ENCODE measurements at regions not wholly inside any gene's neighbourhood (a gene's known extent, or its start where the extent isn't known, plus 50 kb on each side); places are given as distances from the start of the nearest gene placed in this dataset.

- DNase-seq: no peak
Observed at GRCh38 chr6:94367316-94367715, 948.0 kb upstream of the EPHA7 start.

- no peak for DNase-seq
Observed at GRCh38 chr6:94362061-94362864, 942.9 kb upstream of the EPHA7 start.

- no peak for DNase-seq
Observed at GRCh38 chr6:94361304-94362060, 942.1 kb upstream of the EPHA7 start.

GRCh38 chr6:94357381-94357980 lies 938.1 kb upstream of the EPHA7 start:
- no peak for DNase-seq

DNA sequence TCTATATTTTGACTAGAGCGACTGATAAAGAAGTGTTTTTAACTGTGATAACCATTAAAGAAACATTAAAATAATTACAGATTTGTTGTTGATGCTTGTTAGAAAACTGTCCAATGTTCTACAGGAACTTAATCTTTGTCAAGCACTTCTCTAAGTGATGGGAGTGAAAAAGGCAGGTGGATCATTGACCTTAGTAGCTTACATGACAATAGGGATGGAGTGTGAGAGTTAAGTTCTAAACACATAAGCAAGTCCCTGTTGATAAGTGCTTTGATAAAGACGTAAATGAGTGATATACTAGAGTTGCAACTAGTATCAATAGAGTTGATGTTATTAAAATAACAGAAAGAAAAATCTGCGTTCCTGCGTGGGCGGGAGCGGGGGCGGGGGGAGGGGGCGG lies 931.5 kb upstream of the EPHA7 start:
- DNase-seq: no peak

GRCh38 chr6:94349227-94349626 lies 929.9 kb upstream of the EPHA7 start:
- peak; percentile 15 for DNase-seq

DNA sequence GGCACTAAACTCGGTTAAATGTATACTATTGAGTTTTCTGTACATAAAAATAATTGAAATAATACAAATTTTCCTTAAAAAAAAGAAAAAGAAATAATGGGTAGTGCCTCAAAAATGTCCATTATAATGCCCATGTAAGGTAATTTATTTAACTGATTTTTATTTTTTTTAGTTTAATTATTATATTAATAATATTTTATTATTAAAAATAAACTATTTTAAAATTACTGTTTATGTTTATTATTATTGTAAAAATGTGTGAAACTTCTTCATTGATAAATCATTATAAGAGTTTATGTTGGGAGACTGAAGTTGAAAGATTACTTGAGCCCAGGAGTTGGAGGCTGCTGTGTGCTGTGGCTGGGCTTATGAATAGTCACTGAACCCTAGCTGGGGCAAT lies 925.5 kb upstream of the EPHA7 start:
- no peak for DNase-seq

DNA sequence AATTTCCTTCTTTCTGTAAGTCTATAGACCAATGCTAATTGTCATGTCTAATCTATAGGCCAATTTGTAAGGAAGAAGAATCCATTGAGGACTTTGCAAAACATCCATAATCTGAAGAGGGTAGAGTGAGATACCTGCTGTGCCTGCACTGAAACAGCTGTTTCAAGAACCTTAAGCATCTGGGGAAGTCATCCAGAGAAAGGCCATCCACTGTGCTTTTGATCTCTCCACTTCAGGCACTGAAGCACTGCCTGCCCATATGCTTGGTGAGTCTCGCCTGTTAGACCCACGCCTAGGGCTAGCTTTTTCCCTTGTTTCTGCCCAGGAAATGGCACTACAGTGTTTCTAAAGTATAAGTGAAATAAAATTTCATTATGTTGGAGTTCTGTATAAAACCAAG lies 921.8 kb upstream of the EPHA7 start:
- DNase-seq: peak; percentile 24

DNA sequence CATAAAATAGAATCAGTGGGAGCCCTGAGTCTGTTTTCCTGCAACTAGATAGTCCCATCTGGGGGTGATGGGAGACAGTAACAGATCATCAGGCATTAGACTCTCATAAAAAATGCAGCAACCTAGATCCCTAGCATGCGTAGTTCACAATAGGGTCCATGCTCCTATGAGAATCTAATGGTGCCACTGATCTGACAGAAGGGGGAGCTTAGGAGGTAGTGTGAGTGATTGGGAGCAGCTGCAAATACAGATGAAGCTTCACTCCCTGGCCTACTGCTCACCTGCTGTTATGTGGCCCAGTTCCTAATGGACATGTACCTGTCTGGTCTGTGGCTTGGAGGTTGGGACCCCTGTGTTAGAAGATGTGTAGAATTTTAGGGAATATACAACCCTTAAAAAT lies 904.5 kb upstream of the EPHA7 start:
- DNase-seq: no peak

- DNase-seq: no peak
Observed at GRCh38 chr6:94300424-94301144, 881.2 kb upstream of the EPHA7 start.

DNA sequence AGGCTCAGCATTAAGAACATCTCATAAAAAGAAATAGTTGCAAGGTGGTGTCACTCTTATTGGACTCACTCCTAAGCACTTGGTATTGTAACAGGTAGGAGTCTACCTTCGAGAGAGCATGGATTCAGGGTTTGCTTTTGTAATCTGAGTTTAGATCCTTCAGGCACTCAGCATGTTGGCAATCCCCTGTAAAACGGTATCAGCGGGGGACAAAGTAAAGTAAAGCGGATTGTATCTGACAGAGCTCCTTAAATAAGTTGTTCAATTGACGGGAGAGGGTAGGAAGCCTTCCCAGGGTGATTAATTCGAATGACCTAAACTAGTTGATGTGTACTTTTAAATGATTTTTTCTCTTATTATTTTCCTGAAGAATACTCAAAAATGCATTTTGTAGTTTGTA lies 869.8 kb upstream of the EPHA7 start:
- DNase-seq: no peak

DNA sequence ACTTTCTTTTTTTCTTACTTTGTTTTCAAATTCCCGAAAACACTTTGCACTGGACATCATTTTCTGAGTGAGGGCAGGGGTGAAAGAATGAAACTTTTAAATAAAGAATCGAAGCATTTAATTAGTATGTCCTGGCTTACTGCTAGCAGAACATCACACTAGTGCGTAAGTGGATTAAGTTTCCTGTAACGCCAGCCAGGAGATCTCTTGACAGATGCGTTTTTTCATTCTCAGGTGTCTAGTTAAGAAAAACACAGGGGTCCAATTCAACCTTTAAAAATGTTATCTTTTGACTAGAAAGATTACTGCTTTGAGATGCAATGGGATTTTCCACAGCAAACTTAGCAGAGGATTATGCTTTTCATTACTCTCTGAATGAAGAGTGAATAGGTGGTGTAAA lies 858.8 kb upstream of the EPHA7 start:
- DNase-seq: no peak

- DNase-seq: no peak
Observed at GRCh38 chr6:94272327-94272726, 853.0 kb upstream of the EPHA7 start.

DNA sequence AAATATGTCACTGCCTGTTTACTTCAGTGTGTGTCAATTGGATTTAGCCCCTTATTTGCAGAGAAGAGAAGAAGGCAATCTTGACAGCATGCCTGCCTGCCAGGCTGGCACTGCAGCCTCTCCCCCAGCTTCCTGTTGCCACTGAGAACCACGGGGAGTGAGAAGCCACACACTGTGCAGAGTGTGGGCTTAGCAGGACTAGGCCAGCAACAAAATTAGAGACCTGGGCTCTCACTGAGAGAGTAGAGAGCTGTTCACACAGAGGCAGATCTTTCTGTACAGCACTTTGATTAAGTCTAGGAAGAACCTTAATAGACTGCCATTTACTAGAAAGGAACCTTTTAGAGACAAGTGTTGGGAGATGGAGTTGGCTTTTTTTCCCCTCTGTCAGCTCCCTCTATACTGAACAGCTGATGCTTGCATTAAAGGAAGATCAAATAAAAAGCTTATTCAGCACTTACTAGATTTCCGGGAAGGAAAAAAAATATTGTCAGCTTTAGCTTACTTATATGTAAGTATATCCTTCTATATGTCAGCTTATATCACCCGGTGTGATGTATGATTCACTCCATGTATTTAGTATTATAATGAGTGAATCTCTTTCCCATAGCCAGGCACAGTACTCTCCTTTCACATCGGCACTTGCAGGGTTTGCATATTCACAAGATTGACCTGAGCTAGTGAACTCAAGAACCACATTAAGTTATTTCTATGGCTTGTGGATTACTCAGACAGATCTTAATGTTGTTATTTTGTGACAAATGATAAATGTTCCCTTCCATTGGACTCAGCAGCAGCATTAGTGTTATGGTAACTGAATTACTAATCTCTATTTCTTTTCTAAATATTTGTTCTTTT lies 851.0 kb upstream of the EPHA7 start:
- no peak for DNase-seq

DNA sequence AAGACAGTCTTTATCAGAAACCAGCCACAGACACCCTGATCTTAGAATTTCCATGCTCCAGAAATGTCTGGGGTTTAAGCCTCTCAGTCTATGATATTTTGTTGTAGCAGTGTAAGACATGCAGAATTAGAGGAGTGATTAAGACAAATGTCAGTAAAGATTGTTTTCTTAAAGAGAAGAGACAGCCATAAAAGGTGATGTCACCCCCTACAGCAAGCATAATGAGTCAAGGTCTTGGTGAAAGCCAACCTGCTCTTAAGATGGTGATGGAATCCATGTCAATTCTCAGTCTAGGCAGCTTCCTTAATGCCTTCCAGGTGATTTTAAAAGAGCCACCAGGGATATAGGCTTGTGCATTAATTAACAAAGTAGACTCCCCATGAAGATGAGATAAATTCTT lies 849.9 kb upstream of the EPHA7 start:
- no peak for DNase-seq

DNA sequence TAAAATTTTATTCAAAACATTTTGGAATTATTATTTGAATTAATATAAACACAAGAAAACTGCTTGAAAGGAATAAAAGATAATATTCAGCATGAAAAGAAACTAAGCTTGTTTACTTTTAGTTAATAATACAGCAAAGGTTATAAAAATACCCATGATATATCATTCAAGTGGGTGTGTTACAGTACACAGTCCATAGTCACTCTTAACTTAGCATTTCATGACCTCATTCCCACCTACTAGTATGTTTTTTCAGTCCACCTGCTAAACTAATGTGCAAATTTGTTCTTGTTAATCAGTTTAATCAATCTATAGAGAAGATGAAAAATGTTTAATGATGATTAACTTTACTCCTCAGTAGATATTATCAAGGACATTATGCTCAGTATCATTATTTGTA lies 841.4 kb upstream of the EPHA7 start:
- no peak for DNase-seq

GRCh38 chr6:94254689-94255088 lies 835.3 kb upstream of the EPHA7 start:
- no peak for DNase-seq

GRCh38 chr6:94251878-94252277 lies 832.5 kb upstream of the EPHA7 start:
- DNase-seq: no peak

GRCh38 chr6:94245395-94245794 lies 826.0 kb upstream of the EPHA7 start:
- no peak for DNase-seq

GRCh38 chr6:94238868-94239267 lies 819.5 kb upstream of the EPHA7 start:
- no peak for DNase-seq

GRCh38 chr6:94227741-94228140 lies 808.4 kb upstream of the EPHA7 start:
- DNase-seq: peak; percentile 2

DNA sequence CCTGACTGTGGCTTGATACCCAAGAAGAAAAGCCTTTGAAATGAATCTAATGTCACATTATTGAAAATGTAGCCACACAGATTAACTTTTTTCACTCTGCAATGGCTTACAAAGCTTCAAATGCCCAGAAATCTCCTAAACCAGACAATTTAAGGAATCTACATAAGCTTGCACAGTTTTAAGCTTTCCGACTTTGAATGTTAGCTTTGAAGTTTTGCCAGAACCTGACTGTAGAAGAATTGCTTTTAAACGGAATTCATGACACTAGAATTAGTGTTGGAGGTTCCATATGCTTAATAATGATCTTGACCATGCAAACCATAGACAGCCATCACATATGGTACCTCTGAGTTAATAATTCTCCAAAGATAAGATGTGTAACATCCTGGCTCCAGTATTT lies 798.5 kb upstream of the EPHA7 start:
- DNase-seq: no peak

Measured in NCI-H187 treated with DMSO at 0.1 percent for 48 hours (cell line).